GM18951 (cell line): ENCODE measurements at regions not wholly inside any gene's neighbourhood (a gene's known extent, or its start where the extent isn't known, plus 50 kb on each side); places are given as distances from the start of the nearest gene placed in this dataset.

Source experiments
- POLR2A ChIP-seq: IDR thresholded peaks from 4 replicates; pipeline ENCODE4 v1.6.1; 2011; ENCODE audit warnings: mild to moderate bottlenecking; ENCODE audit not compliant: insufficient read length, insufficient read depth; ENCODE audit errors: extremely low read depth
- in situ Hi-C: fragments of 300-500 bp; cut with MboI; formaldehyde crosslinking; loops from one replicate; pipeline ENCODE4 v1.12.0; 2022; ENCODE audit warnings: low sequenced_read_pairs, mixed read lengths, inconsistent platforms; ENCODE audit not compliant: unreplicated experiment

- TF ChIP-seq POLR2A: no peak
- in situ Hi-C loops: no loop called here
Measured at GRCh38 chr2:13607139-13607538, 890.4 kb downstream of the TRIB2 start.

GRCh38 chr2:13611939-13612338, 895.2 kb downstream of the TRIB2 start:
- in situ Hi-C loops: no loop called here
- no peak for TF ChIP-seq POLR2A

GRCh38 chr2:13616059-13616458, 899.3 kb downstream of the TRIB2 start:
- no peak for TF ChIP-seq POLR2A
- in situ Hi-C loops: no loop called here

- in situ Hi-C loops: no loop called here
- no peak for TF ChIP-seq POLR2A
Measured at GRCh38 chr2:13616616-13617015, 899.9 kb downstream of the TRIB2 start.

GRCh38 chr2:13628122-13628521, 911.4 kb downstream of the TRIB2 start:
- in situ Hi-C loops: no loop called here
- no peak for TF ChIP-seq POLR2A

GRCh38 chr2:13638181-13638580, 921.4 kb downstream of the TRIB2 start:
- in situ Hi-C loops: no loop called here
- TF ChIP-seq POLR2A: no peak

GRCh38 chr2:13649918-13650317, 933.2 kb downstream of the TRIB2 start:
- in situ Hi-C loops: no loop called here
- no peak for TF ChIP-seq POLR2A

GRCh38 chr2:13650586-13651180, 933.9 kb downstream of the TRIB2 start:
- no peak for TF ChIP-seq POLR2A
- in situ Hi-C loops: no loop called here

GRCh38 chr2:13651684-13652131, 935.0 kb downstream of the TRIB2 start:
- TF ChIP-seq POLR2A: no peak
- in situ Hi-C loops: no loop called here

GRCh38 chr2:13652531-13653313, 936.0 kb downstream of the TRIB2 start:
- no peak for TF ChIP-seq POLR2A
- in situ Hi-C loops: no loop called here

GRCh38 chr2:13654416-13654815, 937.7 kb downstream of the TRIB2 start:
- in situ Hi-C loops: no loop called here
- no peak for TF ChIP-seq POLR2A

- in situ Hi-C loops: no loop called here
- no peak for TF ChIP-seq POLR2A
Measured at GRCh38 chr2:13660231-13660630, 943.5 kb downstream of the TRIB2 start.

GRCh38 chr2:13662055-13662454, 945.3 kb downstream of the TRIB2 start:
- in situ Hi-C loops: no loop called here
- no peak for TF ChIP-seq POLR2A
